ENCODE measurements at regions not wholly inside any gene's neighbourhood (a gene's known extent, or its start where the extent isn't known, plus 50 kb on each side); places are given as distances from the start of the nearest gene placed in this dataset.
A peak's percentile ranks its signal among the peaks of the same experiment; 100 is the strongest.
"Not testable (repeated sequence)": the region's sequence is repeated elsewhere in the genome, so short reads cannot be mapped to it uniquely, and the experiment has no call there.

GRCh38 chr1:229013981-229014380, 256.9 kb upstream of the RAB4A start:
- DNase-seq: no peak

GRCh38 chr1:229015806-229016205, 255.1 kb upstream of the RAB4A start:
- no peak for DNase-seq

- no peak for DNase-seq
Observed at GRCh38 chr1:229017091-229017490, 253.8 kb upstream of the RAB4A start.

GRCh38 chr1:229018674-229019295, 252.1 kb upstream of the RAB4A start:
- DNase-seq: no peak

GRCh38 chr1:229019663-229020271, 251.1 kb upstream of the RAB4A start:
- no peak for DNase-seq

GRCh38 chr1:229021034-229021433, 249.9 kb upstream of the RAB4A start:
- not testable (repeated sequence) for DNase-seq

GRCh38 chr1:229022595-229023333, 248.1 kb upstream of the RAB4A start:
- peak; percentile 73 for DNase-seq

- DNase-seq: no peak
Observed at GRCh38 chr1:229023651-229024300, 247.1 kb upstream of the RAB4A start.

GRCh38 chr1:229024528-229025130, 246.3 kb upstream of the RAB4A start:
- peak; percentile 52 for DNase-seq

GRCh38 chr1:229025576-229025975, 245.3 kb upstream of the RAB4A start:
- no peak for DNase-seq

- no peak for DNase-seq
Observed at GRCh38 chr1:229027158-229027557, 243.8 kb upstream of the RAB4A start.

- DNase-seq: no peak
Observed at GRCh38 chr1:229027622-229028182, 243.2 kb upstream of the RAB4A start.

GRCh38 chr1:229028544-229028943, 242.4 kb upstream of the RAB4A start:
- no peak for DNase-seq

GRCh38 chr1:229028987-229029878, 241.7 kb upstream of the RAB4A start:
- no peak for DNase-seq

- no peak for DNase-seq
Observed at GRCh38 chr1:229029879-229030235, 241.1 kb upstream of the RAB4A start.

- DNase-seq: no peak
Observed at GRCh38 chr1:229030630-229031029, 240.3 kb upstream of the RAB4A start.

GRCh38 chr1:229031061-229031460, 239.8 kb upstream of the RAB4A start:
- DNase-seq: no peak

- DNase-seq: no peak
Observed at GRCh38 chr1:229031481-229032341, 239.2 kb upstream of the RAB4A start.

- no peak for DNase-seq
Observed at GRCh38 chr1:229032375-229032774, 238.5 kb upstream of the RAB4A start.

GRCh38 chr1:229033480-229033879, 237.4 kb upstream of the RAB4A start:
- DNase-seq: no peak
